ENCODE measurements at regions not wholly inside any gene's neighbourhood (a gene's known extent, or its start where the extent isn't known, plus 50 kb on each side); places are given as distances from the start of the nearest gene placed in this dataset.

- no peak for DNase-seq
Measured at GRCh38 chr15:31473385-31474058, 146.9 kb downstream of the KLF13 start.

- DNase-seq, result no peak
Measured at GRCh38 chr15:31474059-31474868, 147.6 kb downstream of the KLF13 start.

GRCh38 chr15:31476236-31476810 is 149.7 kb downstream of the KLF13 start:
- no peak for DNase-seq

- no peak for DNase-seq
Measured at GRCh38 chr15:31476866-31477265, 150.2 kb downstream of the KLF13 start.

- DNase-seq, result no peak
Measured at GRCh38 chr15:31477301-31477700, 150.7 kb downstream of the KLF13 start.

- no peak for DNase-seq
Measured at GRCh38 chr15:31477851-31478701, 151.4 kb downstream of the KLF13 start.

- no peak for DNase-seq
Measured at GRCh38 chr15:31478702-31479221, 152.1 kb downstream of the KLF13 start.

GRCh38 chr15:31480356-31481025 is 153.9 kb downstream of the KLF13 start:
- DNase-seq, result no peak

- DNase-seq, result no peak
Measured at GRCh38 chr15:31481142-31481541, 154.5 kb downstream of the KLF13 start.

- no peak for DNase-seq
Measured at GRCh38 chr15:31482122-31482922, 155.7 kb downstream of the KLF13 start.

- DNase-seq, result no peak
Measured at GRCh38 chr15:31483053-31483985, 156.7 kb downstream of the KLF13 start.

- no peak for DNase-seq
Measured at GRCh38 chr15:31483986-31484951, 157.6 kb downstream of the KLF13 start.

GRCh38 chr15:31484986-31485385 is 158.4 kb downstream of the KLF13 start:
- DNase-seq, result no peak

- no peak for DNase-seq
Measured at GRCh38 chr15:31485431-31485830, 158.8 kb downstream of the KLF13 start.

- no peak for DNase-seq
Measured at GRCh38 chr15:31485911-31486461, 159.4 kb downstream of the KLF13 start.

GRCh38 chr15:31486506-31486905 is 159.9 kb downstream of the KLF13 start:
- no peak for DNase-seq

GRCh38 chr15:31486906-31487695 is 160.5 kb downstream of the KLF13 start:
- no peak for DNase-seq

Data from muscle of arm (tissue), 1 donor.